GM23338 (cell line): ENCODE measurements at regions not wholly inside any gene's neighbourhood (a gene's known extent, or its start where the extent isn't known, plus 50 kb on each side); places are given as distances from the start of the nearest gene placed in this dataset.

ENCODE experiments used
- ATAC-seq: fragments of 200-7000 bp; cut with Tn5 transposase; 3 replicates; pipeline ENCODE4 v1.9.1; 2020
- DNase-seq: peaks from one replicate; pipeline ENCODE4 v3.0.0-alpha.2; 2015; ENCODE audit warnings: low spot score
- H2AFZ ChIP-seq: fragments of 200-600 bp; sonication (generic); 2 replicates; pipeline ENCODE4 v1.8.0; 2016; ENCODE audit warnings: antibody characterized with exemption, mild to moderate bottlenecking, moderate library complexity
- H3F3A ChIP-seq: fragments of 200-600 bp; sonication (generic); replicated peaks from 2 replicates; pipeline ENCODE4 v1.8.0; 2017; ENCODE audit warnings: antibody characterized with exemption, mixed run types, low read depth
- H3K27ac ChIP-seq: fragments of 200-600 bp; sonication (generic); 2 replicates; pipeline ENCODE4 v1.6.1; 2016; ENCODE audit warnings: low read depth
- H3K27me3 ChIP-seq: fragments of 200-600 bp; sonication (generic); 2 replicates; pipeline ENCODE4 v1.8.0; 2016; ENCODE audit warnings: mild to moderate bottlenecking, mixed run types, moderate library complexity; ENCODE audit not compliant: insufficient read depth
- H3K36me3 ChIP-seq: fragments of 200-600 bp; sonication (generic); 2 replicates; pipeline ENCODE4 v1.8.0; 2016; ENCODE audit warnings: mild to moderate bottlenecking; ENCODE audit not compliant: insufficient read depth
- H3K4me1 ChIP-seq: fragments of 200-600 bp; sonication (generic); 2 replicates; pipeline ENCODE4 v1.8.0; 2016; ENCODE audit warnings: mild to moderate bottlenecking, moderate library complexity; ENCODE audit not compliant: insufficient read depth
- H3K4me2 ChIP-seq: fragments of 200-600 bp; sonication (generic); 2 replicates; pipeline ENCODE4 v1.7.1; 2017; ENCODE audit warnings: mixed run types
- H3K4me3 ChIP-seq: fragments of 200-600 bp; sonication (generic); 2 replicates; pipeline ENCODE4 v1.6.1; 2016; ENCODE audit warnings: mixed run types
- H3K79me2 ChIP-seq: fragments of 200-600 bp; sonication (generic); replicated peaks from 2 replicates; pipeline ENCODE4 v1.8.0; 2017; ENCODE audit warnings: mild to moderate bottlenecking; ENCODE audit not compliant: insufficient read depth
- H3K9me2 ChIP-seq: fragments of 200-600 bp; sonication (generic); 2 replicates; pipeline ENCODE4 v1.8.0; 2017; ENCODE audit not compliant: insufficient read depth
- H4K20me1 ChIP-seq: fragments of 200-600 bp; sonication (generic); replicated peaks from 2 replicates; pipeline ENCODE4 v1.8.0; 2017; ENCODE audit warnings: mild to moderate bottlenecking; ENCODE audit not compliant: insufficient read depth
- H3K27ac Mint-ChIP-seq: 2 replicates; pipeline ENCODE4 v1.8.0; 2020; ENCODE audit warnings: inconsistent platforms, mild to moderate bottlenecking, moderate library complexity, mixed read lengths
- H3K27me3 Mint-ChIP-seq: 3 replicates; pipeline ENCODE4 v1.8.0; 2022; ENCODE audit warnings: low read depth, mild to moderate bottlenecking, moderate library complexity, mixed read lengths, inconsistent platforms; ENCODE audit not compliant: insufficient read depth, poor library complexity
- H3K36me3 Mint-ChIP-seq: 3 replicates; pipeline ENCODE4 v1.8.0; 2021; ENCODE audit warnings: low read depth, mild to moderate bottlenecking, inconsistent platforms, moderate library complexity, mixed read lengths
- H3K4me1 Mint-ChIP-seq: 3 replicates; pipeline ENCODE4 v1.8.0; 2020; ENCODE audit warnings: mild to moderate bottlenecking, inconsistent platforms, mixed read lengths
- H3K4me3 Mint-ChIP-seq: 3 replicates; pipeline ENCODE4 v1.8.0; 2021; ENCODE audit warnings: moderate library complexity, mild to moderate bottlenecking, inconsistent platforms, mixed read lengths
- H3K9me3 Mint-ChIP-seq: 3 replicates; pipeline ENCODE4 v1.8.0; 2020; ENCODE audit warnings: moderate library complexity, mild to moderate bottlenecking, inconsistent platforms, mixed read lengths
- CREB1 ChIP-seq: fragments of 250-450 bp; sonication (Bioruptor Pico); IDR thresholded peaks from 2 replicates; pipeline ENCODE4 v1.5.0; 2020; ENCODE audit warnings: low read depth, mild to moderate bottlenecking, moderate library complexity
- CTCF ChIP-seq, 2 experiments: fragments of 200-600 bp in 1 of 2; sonication (generic) in 1 of 2; conservative IDR thresholded peaks; 2 replicates each; pipeline versions ENCODE4 v1.5.1 to v1.6.1; 2016 to 2017; ENCODE audit warnings: antibody characterized with exemption in 2 of 2, low read depth in 2 of 2, mild to moderate bottlenecking in 2 of 2, moderate library complexity in 1 of 2
- ETS1 ChIP-seq: IDR thresholded peaks from 2 replicates; pipeline ENCODE4 v1.6.1; 2016; ENCODE audit warnings: antibody characterized with exemption
- EZH2phosphoT487 ChIP-seq: fragments of 200-600 bp; sonication (generic); IDR thresholded peaks from one replicate; pipeline ENCODE4 v1.8.1; 2018; ENCODE audit warnings: antibody characterized with exemption; ENCODE audit not compliant: unreplicated experiment
- JUNB ChIP-seq: IDR thresholded peaks from one replicate; pipeline ENCODE4 v1.6.1; 2016; ENCODE audit warnings: antibody characterized with exemption; ENCODE audit not compliant: unreplicated experiment
- POLR2AphosphoS5 ChIP-seq: IDR thresholded peaks from 2 replicates; pipeline ENCODE4 v1.6.1; 2016; ENCODE audit warnings: antibody characterized with exemption, low read depth
- STAT1 ChIP-seq: IDR thresholded peaks from one replicate; pipeline ENCODE4 v1.6.1; 2016; ENCODE audit warnings: antibody characterized with exemption; ENCODE audit not compliant: unreplicated experiment
- ZNF114 ChIP-seq: fragments of 250-450 bp; sonication (Bioruptor Pico); IDR thresholded peaks from 2 replicates; pipeline ENCODE4 v1.5.0; 2020; ENCODE audit warnings: mild to moderate bottlenecking, moderate library complexity
- ZNF331 ChIP-seq: fragments of 250-450 bp; sonication (Bioruptor Pico); IDR thresholded peaks from 2 replicates; pipeline ENCODE4 v1.5.0; 2020; ENCODE audit warnings: low read depth, mild to moderate bottlenecking, moderate library complexity
- ZNF462 ChIP-seq: fragments of 250-450 bp; sonication (Bioruptor Pico); IDR thresholded peaks from 2 replicates; pipeline ENCODE4 v1.5.0; 2020; ENCODE audit warnings: mild to moderate bottlenecking, moderate library complexity

GRCh38 chr1:168792142-168792541, 63.1 kb upstream of the DPT start:
- Histone ChIP-seq H3K27ac (no peak overlapping the region), H3K4me3 (no peak overlapping the region), H3K36me3 (no peaks in the 10 kb centered on the region), H2AFZ (no peak overlapping the region), H3F3A (no peaks in the 10 kb centered on the region), H3K9me2 (no peaks in the 10 kb centered on the region), H3K27me3 (no peaks in the 10 kb centered on the region), H3K4me1 (no peaks in the 10 kb centered on the region), H3K79me2 (no peaks in the 10 kb centered on the region), H4K20me1 (no peaks in the 10 kb centered on the region), H3K4me2 (no peak overlapping the region)
- ATAC-seq (no peak), DNase-seq (no peak)
- no peaks in the 10 kb centered on the region for H3K36me3 Mint-ChIP-seq
- H3K9me3 Mint-ChIP-seq, result no peaks in the 10 kb centered on the region
- no peak overlapping the region for H3K4me3 Mint-ChIP-seq
- H3K27ac Mint-ChIP-seq, result no peak overlapping the region
- no peaks in the 10 kb centered on the region for H3K4me1 Mint-ChIP-seq
- no peaks in the 10 kb centered on the region for H3K27me3 Mint-ChIP-seq
- TF ChIP-seq POLR2AphosphoS5, result no peak
- no peak for TF ChIP-seq ZNF462 (CRISPR knock-in tag)
- TF ChIP-seq EZH2phosphoT487, result no peak
- no peak for TF ChIP-seq ZNF114
- TF ChIP-seq CTCF (conservative IDR thresholded peaks at IDR 0.05; ENCODE audit: low read depth in 2 of 2), result no peak
- no peak for TF ChIP-seq STAT1
- no peak for TF ChIP-seq ETS1
- no peak for TF ChIP-seq JUNB
- TF ChIP-seq CREB1 (CRISPR knock-in tag), result no peak
- no peak for TF ChIP-seq ZNF331 (CRISPR knock-in tag)
